GM23338 (cell line): ENCODE measurements at regions not wholly inside any gene's neighbourhood (a gene's known extent, or its start where the extent isn't known, plus 50 kb on each side); places are given as distances from the start of the nearest gene placed in this dataset.

Experiments
- ATAC-seq: fragments of 200-7000 bp; cut with Tn5 transposase; 3 replicates; pipeline ENCODE4 v1.9.1; 2020
- DNase-seq: peaks from one replicate; pipeline ENCODE4 v3.0.0-alpha.2; 2015; ENCODE audit warnings: low spot score
- H2AFZ ChIP-seq: fragments of 200-600 bp; sonication (generic); 2 replicates; pipeline ENCODE4 v1.8.0; 2016; ENCODE audit warnings: antibody characterized with exemption, mild to moderate bottlenecking, moderate library complexity
- H3F3A ChIP-seq: fragments of 200-600 bp; sonication (generic); replicated peaks from 2 replicates; pipeline ENCODE4 v1.8.0; 2017; ENCODE audit warnings: antibody characterized with exemption, mixed run types, low read depth
- H3K27ac ChIP-seq: fragments of 200-600 bp; sonication (generic); 2 replicates; pipeline ENCODE4 v1.6.1; 2016; ENCODE audit warnings: low read depth
- H3K27me3 ChIP-seq: fragments of 200-600 bp; sonication (generic); 2 replicates; pipeline ENCODE4 v1.8.0; 2016; ENCODE audit warnings: mild to moderate bottlenecking, mixed run types, moderate library complexity; ENCODE audit not compliant: insufficient read depth
- H3K36me3 ChIP-seq: fragments of 200-600 bp; sonication (generic); 2 replicates; pipeline ENCODE4 v1.8.0; 2016; ENCODE audit warnings: mild to moderate bottlenecking; ENCODE audit not compliant: insufficient read depth
- H3K4me1 ChIP-seq: fragments of 200-600 bp; sonication (generic); 2 replicates; pipeline ENCODE4 v1.8.0; 2016; ENCODE audit warnings: mild to moderate bottlenecking, moderate library complexity; ENCODE audit not compliant: insufficient read depth
- H3K4me2 ChIP-seq: fragments of 200-600 bp; sonication (generic); 2 replicates; pipeline ENCODE4 v1.7.1; 2017; ENCODE audit warnings: mixed run types
- H3K4me3 ChIP-seq: fragments of 200-600 bp; sonication (generic); 2 replicates; pipeline ENCODE4 v1.6.1; 2016; ENCODE audit warnings: mixed run types
- H3K79me2 ChIP-seq: fragments of 200-600 bp; sonication (generic); replicated peaks from 2 replicates; pipeline ENCODE4 v1.8.0; 2017; ENCODE audit warnings: mild to moderate bottlenecking; ENCODE audit not compliant: insufficient read depth
- H3K9me2 ChIP-seq: fragments of 200-600 bp; sonication (generic); 2 replicates; pipeline ENCODE4 v1.8.0; 2017; ENCODE audit not compliant: insufficient read depth
- H4K20me1 ChIP-seq: fragments of 200-600 bp; sonication (generic); replicated peaks from 2 replicates; pipeline ENCODE4 v1.8.0; 2017; ENCODE audit warnings: mild to moderate bottlenecking; ENCODE audit not compliant: insufficient read depth
- H3K27ac Mint-ChIP-seq: 2 replicates; pipeline ENCODE4 v1.8.0; 2020; ENCODE audit warnings: inconsistent platforms, mild to moderate bottlenecking, moderate library complexity, mixed read lengths
- H3K27me3 Mint-ChIP-seq: 3 replicates; pipeline ENCODE4 v1.8.0; 2022; ENCODE audit warnings: low read depth, mild to moderate bottlenecking, moderate library complexity, mixed read lengths, inconsistent platforms; ENCODE audit not compliant: insufficient read depth, poor library complexity
- H3K36me3 Mint-ChIP-seq: 3 replicates; pipeline ENCODE4 v1.8.0; 2021; ENCODE audit warnings: low read depth, mild to moderate bottlenecking, inconsistent platforms, moderate library complexity, mixed read lengths
- H3K4me1 Mint-ChIP-seq: 3 replicates; pipeline ENCODE4 v1.8.0; 2020; ENCODE audit warnings: mild to moderate bottlenecking, inconsistent platforms, mixed read lengths
- H3K4me3 Mint-ChIP-seq: 3 replicates; pipeline ENCODE4 v1.8.0; 2021; ENCODE audit warnings: moderate library complexity, mild to moderate bottlenecking, inconsistent platforms, mixed read lengths
- H3K9me3 Mint-ChIP-seq: 3 replicates; pipeline ENCODE4 v1.8.0; 2020; ENCODE audit warnings: moderate library complexity, mild to moderate bottlenecking, inconsistent platforms, mixed read lengths
- CREB1 ChIP-seq: fragments of 250-450 bp; sonication (Bioruptor Pico); IDR thresholded peaks from 2 replicates; pipeline ENCODE4 v1.5.0; 2020; ENCODE audit warnings: low read depth, mild to moderate bottlenecking, moderate library complexity
- CTCF ChIP-seq, 2 experiments: fragments of 200-600 bp in 1 of 2; sonication (generic) in 1 of 2; conservative IDR thresholded peaks; 2 replicates each; pipeline versions ENCODE4 v1.5.1 to v1.6.1; 2016 to 2017; ENCODE audit warnings: antibody characterized with exemption in 2 of 2, low read depth in 2 of 2, mild to moderate bottlenecking in 2 of 2, moderate library complexity in 1 of 2
- ETS1 ChIP-seq: IDR thresholded peaks from 2 replicates; pipeline ENCODE4 v1.6.1; 2016; ENCODE audit warnings: antibody characterized with exemption
- EZH2 ChIP-seq: fragments of 200-600 bp; sonication (generic); IDR thresholded peaks from one replicate; pipeline ENCODE4 v1.8.0; 2017; ENCODE audit warnings: antibody characterized with exemption, mild to moderate bottlenecking, low read depth; ENCODE audit not compliant: unreplicated experiment
- EZH2phosphoT487 ChIP-seq: fragments of 200-600 bp; sonication (generic); IDR thresholded peaks from one replicate; pipeline ENCODE4 v1.8.1; 2018; ENCODE audit warnings: antibody characterized with exemption; ENCODE audit not compliant: unreplicated experiment
- JUNB ChIP-seq: IDR thresholded peaks from one replicate; pipeline ENCODE4 v1.6.1; 2016; ENCODE audit warnings: antibody characterized with exemption; ENCODE audit not compliant: unreplicated experiment
- NANOG ChIP-seq: IDR thresholded peaks from 2 replicates; pipeline ENCODE4 v1.6.1; 2016; ENCODE audit warnings: antibody characterized with exemption, borderline replicate concordance
- POLR2AphosphoS5 ChIP-seq: IDR thresholded peaks from 2 replicates; pipeline ENCODE4 v1.6.1; 2016; ENCODE audit warnings: antibody characterized with exemption, low read depth
- REST ChIP-seq: IDR thresholded peaks from one replicate; pipeline ENCODE4 v1.6.1; 2018; ENCODE audit warnings: antibody characterized with exemption; ENCODE audit not compliant: unreplicated experiment
- STAT1 ChIP-seq: IDR thresholded peaks from one replicate; pipeline ENCODE4 v1.6.1; 2016; ENCODE audit warnings: antibody characterized with exemption; ENCODE audit not compliant: unreplicated experiment
- ZNF114 ChIP-seq: fragments of 250-450 bp; sonication (Bioruptor Pico); IDR thresholded peaks from 2 replicates; pipeline ENCODE4 v1.5.0; 2020; ENCODE audit warnings: mild to moderate bottlenecking, moderate library complexity
- ZNF331 ChIP-seq: fragments of 250-450 bp; sonication (Bioruptor Pico); IDR thresholded peaks from 2 replicates; pipeline ENCODE4 v1.5.0; 2020; ENCODE audit warnings: low read depth, mild to moderate bottlenecking, moderate library complexity
- TF ChIP-seq, protein P1 (sequence below): fragments of 250-450 bp; sonication (Bioruptor Pico); IDR thresholded peaks from 2 replicates; pipeline ENCODE4 v1.5.0; 2020; ENCODE audit warnings: mild to moderate bottlenecking, moderate library complexity

- Histone ChIP-seq H3K27me3 (no peaks in the 10 kb centered on the region), H3K79me2 (no peaks in the 10 kb centered on the region), H3K4me2 (no peak overlapping the region), H2AFZ (no peak overlapping the region), H3K27ac (no peak overlapping the region), H3K9me2 (no peaks in the 10 kb centered on the region), H3K4me3 (no peak overlapping the region), H4K20me1 (no peaks in the 10 kb centered on the region), H3K36me3 (no peaks in the 10 kb centered on the region), H3K4me1 (peaks cover 8% of the 10 kb centered on the region; the same call in 1 of the 2 replicates), H3F3A (no peaks in the 10 kb centered on the region)
- Mint-ChIP-seq H3K4me3 (no peak overlapping the region), H3K27me3 (peaks cover 2% of the 10 kb centered on the region), H3K36me3 (no peaks in the 10 kb centered on the region), H3K9me3 (no peaks in the 10 kb centered on the region), H3K4me1 (peaks cover 7% of the 10 kb centered on the region), H3K27ac (no peak overlapping the region)
- DNase-seq, result no peak
- TF ChIP-seq POLR2AphosphoS5, result no peak
- TF ChIP-seq ETS1, result no peak
- TF ChIP-seq REST, result no peak
- TF ChIP-seq, protein P1, sequence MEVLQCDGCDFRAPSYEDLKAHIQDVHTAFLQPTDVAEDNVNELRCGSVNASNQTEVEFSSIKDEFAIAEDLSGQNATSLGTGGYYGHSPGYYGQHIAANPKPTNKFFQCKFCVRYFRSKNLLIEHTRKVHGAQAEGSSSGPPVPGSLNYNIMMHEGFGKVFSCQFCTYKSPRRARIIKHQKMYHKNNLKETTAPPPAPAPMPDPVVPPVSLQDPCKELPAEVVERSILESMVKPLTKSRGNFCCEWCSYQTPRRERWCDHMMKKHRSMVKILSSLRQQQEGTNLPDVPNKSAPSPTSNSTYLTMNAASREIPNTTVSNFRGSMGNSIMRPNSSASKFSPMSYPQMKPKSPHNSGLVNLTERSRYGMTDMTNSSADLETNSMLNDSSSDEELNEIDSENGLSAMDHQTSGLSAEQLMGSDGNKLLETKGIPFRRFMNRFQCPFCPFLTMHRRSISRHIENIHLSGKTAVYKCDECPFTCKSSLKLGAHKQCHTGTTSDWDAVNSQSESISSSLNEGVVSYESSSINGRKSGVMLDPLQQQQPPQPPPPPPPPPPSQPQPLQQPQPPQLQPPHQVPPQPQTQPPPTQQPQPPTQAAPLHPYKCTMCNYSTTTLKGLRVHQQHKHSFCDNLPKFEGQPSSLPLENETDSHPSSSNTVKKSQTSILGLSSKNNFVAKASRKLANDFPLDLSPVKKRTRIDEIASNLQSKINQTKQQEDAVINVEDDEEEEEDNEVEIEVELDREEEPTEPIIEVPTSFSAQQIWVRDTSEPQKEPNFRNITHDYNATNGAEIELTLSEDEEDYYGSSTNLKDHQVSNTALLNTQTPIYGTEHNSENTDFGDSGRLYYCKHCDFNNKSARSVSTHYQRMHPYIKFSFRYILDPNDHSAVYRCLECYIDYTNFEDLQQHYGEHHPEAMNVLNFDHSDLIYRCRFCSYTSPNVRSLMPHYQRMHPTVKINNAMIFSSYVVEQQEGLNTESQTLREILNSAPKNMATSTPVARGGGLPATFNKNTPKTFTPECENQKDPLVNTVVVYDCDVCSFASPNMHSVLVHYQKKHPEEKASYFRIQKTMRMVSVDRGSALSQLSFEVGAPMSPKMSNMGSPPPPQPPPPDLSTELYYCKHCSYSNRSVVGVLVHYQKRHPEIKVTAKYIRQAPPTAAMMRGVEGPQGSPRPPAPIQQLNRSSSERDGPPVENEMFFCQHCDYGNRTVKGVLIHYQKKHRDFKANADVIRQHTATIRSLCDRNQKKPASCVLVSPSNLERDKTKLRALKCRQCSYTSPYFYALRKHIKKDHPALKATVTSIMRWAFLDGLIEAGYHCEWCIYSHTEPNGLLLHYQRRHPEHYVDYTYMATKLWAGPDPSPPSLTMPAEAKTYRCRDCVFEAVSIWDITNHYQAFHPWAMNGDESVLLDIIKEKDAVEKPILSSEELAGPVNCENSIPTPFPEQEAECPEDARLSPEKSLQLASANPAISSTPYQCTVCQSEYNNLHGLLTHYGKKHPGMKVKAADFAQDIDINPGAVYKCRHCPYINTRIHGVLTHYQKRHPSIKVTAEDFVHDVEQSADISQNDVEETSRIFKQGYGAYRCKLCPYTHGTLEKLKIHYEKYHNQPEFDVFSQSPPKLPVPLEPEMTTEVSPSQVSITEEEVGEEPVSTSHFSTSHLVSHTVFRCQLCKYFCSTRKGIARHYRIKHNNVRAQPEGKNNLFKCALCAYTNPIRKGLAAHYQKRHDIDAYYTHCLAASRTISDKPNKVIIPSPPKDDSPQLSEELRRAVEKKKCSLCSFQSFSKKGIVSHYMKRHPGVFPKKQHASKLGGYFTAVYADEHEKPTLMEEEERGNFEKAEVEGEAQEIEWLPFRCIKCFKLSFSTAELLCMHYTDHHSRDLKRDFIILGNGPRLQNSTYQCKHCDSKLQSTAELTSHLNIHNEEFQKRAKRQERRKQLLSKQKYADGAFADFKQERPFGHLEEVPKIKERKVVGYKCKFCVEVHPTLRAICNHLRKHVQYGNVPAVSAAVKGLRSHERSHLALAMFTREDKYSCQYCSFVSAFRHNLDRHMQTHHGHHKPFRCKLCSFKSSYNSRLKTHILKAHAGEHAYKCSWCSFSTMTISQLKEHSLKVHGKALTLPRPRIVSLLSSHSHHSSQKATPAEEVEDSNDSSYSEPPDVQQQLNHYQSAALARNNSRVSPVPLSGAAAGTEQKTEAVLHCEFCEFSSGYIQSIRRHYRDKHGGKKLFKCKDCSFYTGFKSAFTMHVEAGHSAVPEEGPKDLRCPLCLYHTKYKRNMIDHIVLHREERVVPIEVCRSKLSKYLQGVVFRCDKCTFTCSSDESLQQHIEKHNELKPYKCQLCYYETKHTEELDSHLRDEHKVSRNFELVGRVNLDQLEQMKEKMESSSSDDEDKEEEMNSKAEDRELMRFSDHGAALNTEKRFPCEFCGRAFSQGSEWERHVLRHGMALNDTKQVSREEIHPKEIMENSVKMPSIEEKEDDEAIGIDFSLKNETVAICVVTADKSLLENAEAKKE (CRISPR knock-in tag), result no peak
- no peak for TF ChIP-seq JUNB
- no peak for TF ChIP-seq ZNF114 (CRISPR knock-in tag)
- no peak for TF ChIP-seq STAT1
- no peak for TF ChIP-seq CTCF (conservative IDR thresholded peaks at IDR 0.05; ENCODE audit: low read depth in 2 of 2)
- no peak for TF ChIP-seq EZH2
- no peak for TF ChIP-seq NANOG
- no peak for TF ChIP-seq EZH2phosphoT487
- TF ChIP-seq CREB1 (CRISPR knock-in tag), result no peak
- TF ChIP-seq ZNF331, result no peak
- ATAC-seq, result no peak
These were observed 654.4 kb upstream of the SLC35B3 start for GRCh38 chr6:9089724-9090123.
